K562 (cell line): ENCODE measurements at regions not wholly inside any gene's neighbourhood (a gene's known extent, or its start where the extent isn't known, plus 50 kb on each side); places are given as distances from the start of the nearest gene placed in this dataset.
A peak's percentile ranks its signal among the peaks of the same experiment; 100 is the strongest.

Source experiments
- ATAC-seq: fragments of 200-7000 bp; cut with Tn5 transposase; 3 replicates; pipeline ENCODE4 v1.9.1; 2020; ENCODE audit warnings: moderate library complexity
- BruUV-seq: library from RNA; stranded (reverse); fragments of 400-500 nt; replicated peaks from 2 replicates; lab custom pipeline; 2021; lab: Mats Ljungman, UMichigan
- CTCF ChIA-PET: fragments of 300-600 bp; formaldehyde crosslinking; extraction: SDS; loops from one replicate; lab custom pipeline; 2021; ENCODE audit warnings: low intra/inter-chr PET ratio; lab: Yijun Ruan, JAX
- POLR2A ChIA-PET: fragments of 300-600, 350-650 bp; sonication (Branson Sonifier 250); formaldehyde crosslinking; extraction: SDS; loops from one replicate; lab custom pipeline; 2021; ENCODE audit warnings: antibody characterized with exemption, inconsistent platforms; lab: Yijun Ruan, JAX
- DNase-seq, 4 experiments: peaks; one replicate each; pipeline versions ENCODE4 v3.0.0 to v3.0.0-alpha.2; 2011 to 2018; ENCODE audit warnings: low spot score in 3 of 4, mixed read lengths in 3 of 4; ENCODE audit errors: extremely low read depth in 1 of 4
- FAIRE-seq: peaks from 2 replicates; lab custom pipeline; 2011; peaks lifted over from hg19 to GRCh38; lab: Jason Lieb, UNC
- H2AFZ ChIP-seq: 2 replicates; pipeline ENCODE4 v1.6.0; 2011; ENCODE audit warnings: low read depth, low read length, control low read depth, inconsistent platforms
- H3K27ac ChIP-seq: fragments of 200-600 bp; 3 replicates; pipeline ENCODE4 v1.8.0; 2011; ENCODE audit warnings: low read depth, mild to moderate bottlenecking, control low read depth, inconsistent platforms, low read length, moderate library complexity, mixed read lengths; ENCODE audit errors: extremely low read depth
- H3K27me3 ChIP-seq, 2 experiments: fragments of 300-600 bp in 1 of 2; 2 replicates in 1 of 2; 3 replicates in 1 of 2; pipeline versions ENCODE4 v1.6.0 to v1.8.0; 2011; ENCODE audit warnings: inconsistent platforms in 2 of 2, low read length in 2 of 2, mild to moderate bottlenecking in 1 of 2, mixed read lengths in 1 of 2, moderate library complexity in 1 of 2; ENCODE audit not compliant: control insufficient read depth in 2 of 2, insufficient read depth in 2 of 2
- H3K36me3 ChIP-seq: fragments of 300-600 bp; 3 replicates; pipeline ENCODE4 v1.8.0; 2011; ENCODE audit warnings: mild to moderate bottlenecking, low read length, inconsistent platforms; ENCODE audit not compliant: control insufficient read depth, insufficient read depth
- H3K4me1 ChIP-seq, 2 experiments: fragments of 200-600 bp in 1 of 2; replicated peaks in 1 of 2; 2 replicates in 1 of 2; 3 replicates in 1 of 2; pipeline versions ENCODE4 v1.5.1 to v1.8.0; 2011; ENCODE audit warnings: inconsistent platforms in 2 of 2, low read length in 2 of 2, mild to moderate bottlenecking in 1 of 2, mixed read lengths in 1 of 2, moderate library complexity in 1 of 2; ENCODE audit not compliant: control insufficient read depth in 2 of 2, insufficient read depth in 2 of 2
- H3K4me2 ChIP-seq: 2 replicates; pipeline ENCODE4 v1.6.1; 2011; ENCODE audit warnings: low read length, control low read depth, inconsistent platforms, mixed read lengths; ENCODE audit not compliant: insufficient read depth
- H3K4me3 ChIP-seq: fragments of 200-600 bp; sonication (generic), shearing (Covaris generic); 2 replicates; pipeline ENCODE4 v1.5.1; 2016; ENCODE audit warnings: control low read depth, inconsistent platforms
- H3K79me2 ChIP-seq: fragments of 200-600 bp; 3 replicates; pipeline ENCODE4 v1.8.0; 2011; ENCODE audit warnings: low read length, inconsistent platforms; ENCODE audit not compliant: control insufficient read depth, insufficient read depth
- H3K9ac ChIP-seq, 2 experiments: 2 replicates each; pipeline versions ENCODE4 v1.6.0 to v1.6.1; 2011; ENCODE audit warnings: low read depth in 2 of 2, low read length in 2 of 2, control low read depth in 1 of 2, inconsistent platforms in 1 of 2, mild to moderate bottlenecking in 1 of 2, mixed read lengths in 1 of 2; ENCODE audit not compliant: insufficient read depth in 1 of 2
- H3K9me1 ChIP-seq: one replicate; pipeline ENCODE4 v1.6.0; 2011; ENCODE audit warnings: inconsistent platforms, mild to moderate bottlenecking, low read length, moderate library complexity; ENCODE audit not compliant: control insufficient read depth, insufficient read depth
- H3K9me3 ChIP-seq: replicated peaks from 2 replicates; pipeline ENCODE4 v1.5.1; 2011; ENCODE audit warnings: low read depth, low read length, inconsistent platforms; ENCODE audit not compliant: control insufficient read depth, insufficient read depth
- H4K20me1 ChIP-seq: replicated peaks from 2 replicates; pipeline ENCODE4 v1.6.1; 2011; ENCODE audit warnings: low read length, inconsistent platforms, mixed read lengths; ENCODE audit not compliant: control insufficient read depth, insufficient read depth
- CSDE1 ChIP-seq, 2 experiments: fragments of 450-650 bp; IDR thresholded peaks; 2 replicates each; pipeline ENCODE4 v1.6.1; 2016; ENCODE audit warnings: mild to moderate bottlenecking in 1 of 2
- GATAD2A ChIP-seq: fragments of 450-650 bp; IDR thresholded peaks from 2 replicates; pipeline ENCODE4 v1.6.1; 2017
- JUN ChIP-seq, 2 experiments: sonication (generic) in 1 of 2; formaldehyde crosslinking in 1 of 2; IDR thresholded peaks; 2 replicates each; pipeline versions ENCODE4 v1.6.1 to v1.8.0; 2012 to 2022; ENCODE audit warnings: borderline replicate concordance in 2 of 2, mild to moderate bottlenecking in 2 of 2, improper control_type of control experiment in 1 of 2, low read depth in 1 of 2, low read length in 1 of 2, missing genetic modification reagents in 1 of 2
- MTF1 ChIP-seq: fragments of 250-450 bp; sonication (Bioruptor Pico); IDR thresholded peaks from 2 replicates; pipeline ENCODE4 v1.9.0; 2021; ENCODE audit warnings: moderate library complexity, mild to moderate bottlenecking, inconsistent platforms, borderline replicate concordance
- RFX1 ChIP-seq: fragments of 450-650 bp; IDR thresholded peaks from 2 replicates; pipeline ENCODE4 v1.6.1; 2016; ENCODE audit warnings: mild to moderate bottlenecking, moderate library complexity
- TFAM ChIP-seq: fragments of 250-450 bp; sonication (Bioruptor Pico); conservative IDR thresholded peaks from 2 replicates; pipeline ENCODE4 v1.5.0; 2021; ENCODE audit warnings: mild to moderate bottlenecking, moderate library complexity
- ZNF274 ChIP-seq: IDR thresholded peaks from 2 replicates; pipeline ENCODE4 v1.6.1; 2011; ENCODE audit warnings: low read depth, mild to moderate bottlenecking, low read length, moderate library complexity, borderline replicate concordance
- ZNF644 ChIP-seq: fragments of 200-800 bp; sonication (Bioruptor generic); IDR thresholded peaks from 2 replicates; pipeline ENCODE4 v1.6.1; 2016; ENCODE audit warnings: low read depth, missing genetic modification characterization, missing compliant biosample characterization
- WGBS: fragments of 100-300 bp; shearing (Covaris generic); methylation state at CpG from one replicate; pipeline ENCODE4 v1.1.6; 2016; ENCODE audit warnings: low coverage, mixed read lengths; ENCODE audit not compliant: insufficient coverage; ENCODE audit errors: missing lambda C conversion rate; 5-methylcytosine and 5-hydroxymethylcytosine counted together
- in situ Hi-C: fragments of 300-500 bp; cut with MboI; formaldehyde crosslinking; loops from 4 replicates; pipeline ENCODE4 v1.15.0; 2018; ENCODE audit warnings: inconsistent platforms, mixed read lengths
- intact Hi-C: fragments of 100-400 bp; cut with micrococcal nuclease; formaldehyde crosslinking; loops from 2 replicates; pipeline ENCODE4 v1.14.2; 2022
- TF ChIP-seq, protein P1 (sequence below), 2 experiments: fragments of 450-650 bp; conservative IDR thresholded peaks; 2 replicates each; pipeline ENCODE4 v1.6.1; 2017; ENCODE audit warnings: mild to moderate bottlenecking in 2 of 2, moderate library complexity in 2 of 2

DNA sequence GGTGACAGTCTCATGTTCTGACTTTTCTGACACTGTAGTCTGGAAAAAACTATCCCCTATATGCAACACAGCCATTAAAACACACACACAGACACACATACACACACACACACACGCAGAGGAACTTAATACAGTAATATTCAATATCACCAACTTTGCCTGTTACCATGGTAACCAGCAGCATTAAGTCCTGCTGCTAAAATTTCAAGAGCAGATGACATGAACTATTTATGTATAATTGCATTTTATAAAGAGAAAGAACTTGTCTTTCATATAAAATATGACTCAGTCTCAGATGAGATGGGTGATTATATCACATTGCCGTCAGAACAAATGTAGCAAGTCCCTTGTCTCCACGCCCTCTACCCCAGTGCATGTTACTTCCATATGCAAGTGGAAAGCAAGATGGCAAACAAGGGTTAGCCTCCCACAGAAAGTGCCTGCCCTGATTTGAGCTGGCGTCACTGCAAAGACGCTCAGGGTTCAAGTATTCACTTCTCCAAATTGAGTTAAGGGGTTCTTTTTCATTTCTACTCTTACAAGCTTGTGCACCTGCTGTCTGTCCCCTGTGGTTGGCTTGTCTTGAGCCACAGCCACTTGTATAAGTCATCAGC is 576.8 kb downstream of the UQCRFS1 start:
- Histone ChIP-seq H3K9ac (no peak overlapping the region), H3K27me3 (no peaks in the 10 kb centered on the region), H3K27ac (no peak overlapping the region), H3K4me1 (peaks cover 8 to 12% of the 10 kb centered on the region in 2 experiments; a peak in 4 of 5 replicates), H3K79me2 (peaks cover 14% of the 10 kb centered on the region; the same call in 2 of the 3 replicates), H4K20me1 (no peaks in the 10 kb centered on the region), H3K9me3 (no peaks in the 10 kb centered on the region), H3K4me2 (no peak overlapping the region), H3K9me1 (no peaks in the 10 kb centered on the region), H3K36me3 (no peaks in the 10 kb centered on the region), H3K4me3 (no peak overlapping the region), H2AFZ (no peak overlapping the region)
- intact Hi-C loops (loop anchor here (10.0 kb wide), 1 partner anchor 239 kb away; no protein-coding TSS in a partner anchor), in situ Hi-C loops (no loop called here)
- 29% methylated on average over 5 of the region's 5 CpGs for WGBS
- DNase-seq: no peak
- ChIA-PET POLR2A (interaction anchor here (0.7 kb wide), 1 partner anchor 1068 kb away, joined by 3 read pairs; no protein-coding TSS in a partner anchor), CTCF (no interaction called here)
- peak; percentile 92 for TF ChIP-seq RFX1
- TF ChIP-seq GATAD2A: no peak
- TF ChIP-seq JUN (IDR thresholded peaks at IDR 0.05; ENCODE audit: borderline replicate concordance, low read depth, low read length): no peak
- no peak for TF ChIP-seq JUN (CRISPR knock-in tag; IDR thresholded peaks at IDR 0.05; ENCODE audit: borderline replicate concordance)
- TF ChIP-seq CSDE1 (IDR thresholded peaks at IDR 0.05): peak in 1 of 2 experiments; percentile 30; a peak in 1 of 4 replicates
- BruUV-seq: no TSS peak
- ATAC-seq: no peak
- no peak for FAIRE-seq

DNA sequence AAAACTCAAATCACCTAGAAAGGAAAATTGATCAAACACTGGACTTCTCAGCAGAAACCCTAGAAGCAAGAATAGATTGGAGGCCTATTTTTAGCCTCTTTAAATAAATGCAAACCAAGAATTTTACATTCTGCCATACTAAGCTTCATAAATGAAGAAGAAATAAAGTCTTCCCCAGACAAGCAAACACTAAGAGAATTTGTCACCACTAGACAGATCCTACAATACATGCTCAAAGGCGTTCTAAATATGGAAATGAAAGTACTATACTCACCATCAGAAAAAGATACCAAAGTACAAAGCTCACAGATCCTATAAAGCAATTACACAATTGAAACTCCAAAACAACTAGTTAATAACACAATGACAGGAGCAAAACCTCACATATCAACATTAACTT is 578.1 kb downstream of the UQCRFS1 start:
- FAIRE-seq: no peak
- ATAC-seq: no peak
- DNase-seq: no peak
- H3K9me1 ChIP-seq: no peaks in the 10 kb centered on the region
- no peaks in the 10 kb centered on the region for H3K36me3 ChIP-seq
- no peak overlapping the region for H3K9ac ChIP-seq
- H3K4me2 ChIP-seq: no peak overlapping the region
- no TSS peak for BruUV-seq
- no peaks in the 10 kb centered on the region for H4K20me1 ChIP-seq
- no peak overlapping the region for H3K27ac ChIP-seq
- H2AFZ ChIP-seq: no peak overlapping the region
- no peaks in the 10 kb centered on the region for H3K9me3 ChIP-seq
- WGBS: 67% methylated on average over 1 of the region's 1 CpG
- H3K4me3 ChIP-seq: no peak overlapping the region
- in situ Hi-C loops (loop anchor here (5.0 kb wide), 1 partner anchor 168 kb away; no protein-coding TSS in a partner anchor), intact Hi-C loops (loop anchor here (5.0 to 10.0 kb wide), 2 partner anchors 148 to 240 kb away; no protein-coding TSS in a partner anchor)
- no peaks in the 10 kb centered on the region for H3K27me3 ChIP-seq
- POLR2A ChIA-PET: interaction anchor here (1.1 to 1.4 kb wide), 2 partner anchors 90 to 127 kb away, joined by 3 to 4 read pairs; no protein-coding TSS in a partner anchor
- CTCF ChIA-PET: interaction anchor here (1.1 kb wide), 1 partner anchor 166 kb away, joined by 4 read pairs; no protein-coding TSS in a partner anchor
- peaks cover 17% of the 10 kb centered on the region; the same call in 2 of the 3 replicates for H3K79me2 ChIP-seq
- TF ChIP-seq, protein P1, sequence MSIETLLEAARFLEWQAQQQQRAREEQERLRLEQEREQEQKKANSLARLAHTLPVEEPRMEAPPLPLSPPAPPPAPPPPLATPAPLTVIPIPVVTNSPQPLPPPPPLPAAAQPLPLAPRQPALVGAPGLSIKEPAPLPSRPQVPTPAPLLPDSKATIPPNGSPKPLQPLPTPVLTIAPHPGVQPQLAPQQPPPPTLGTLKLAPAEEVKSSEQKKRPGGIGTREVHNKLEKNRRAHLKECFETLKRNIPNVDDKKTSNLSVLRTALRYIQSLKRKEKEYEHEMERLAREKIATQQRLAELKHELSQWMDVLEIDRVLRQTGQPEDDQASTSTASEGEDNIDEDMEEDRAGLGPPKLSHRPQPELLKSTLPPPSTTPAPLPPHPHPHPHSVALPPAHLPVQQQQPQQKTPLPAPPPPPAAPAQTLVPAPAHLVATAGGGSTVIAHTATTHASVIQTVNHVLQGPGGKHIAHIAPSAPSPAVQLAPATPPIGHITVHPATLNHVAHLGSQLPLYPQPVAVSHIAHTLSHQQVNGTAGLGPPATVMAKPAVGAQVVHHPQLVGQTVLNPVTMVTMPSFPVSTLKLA (conservative IDR thresholded peaks at IDR 0.05): no peak
- TF ChIP-seq ZNF644 (tag) (no peak), ZNF274 (no peak), TFAM (CRISPR knock-in tag) (no peak), MTF1 (CRISPR knock-in tag) (no peak)
- H3K4me1 ChIP-seq: peaks cover 8 to 19% of the 10 kb centered on the region in 2 experiments; a peak in 4 of 5 replicates
